GM12892 (cell line): ENCODE measurements at regions not wholly inside any gene's neighbourhood (a gene's known extent, or its start where the extent isn't known, plus 50 kb on each side); places are given as distances from the start of the nearest gene placed in this dataset.
"Not testable (repeated sequence)": the region's sequence is repeated elsewhere in the genome, so short reads cannot be mapped to it uniquely, and the experiment has no call there.

Experiments used
- DNase-seq: peaks from one replicate; pipeline ENCODE4 v3.0.0; 2011; ENCODE audit not compliant: insufficient read length
- FAIRE-seq: peaks from 2 replicates; lab custom pipeline; 2011; peaks lifted over from hg19 to GRCh38; lab: Jason Lieb, UNC
- POLR2A ChIP-seq: IDR thresholded peaks from 2 replicates; pipeline ENCODE4 v1.6.1; 2011; ENCODE audit warnings: low read depth, low read length, control low read depth
- POLR2AphosphoS5 ChIP-seq: IDR thresholded peaks from 2 replicates; pipeline ENCODE4 v1.6.1; 2011; ENCODE audit warnings: low read depth, low read length, control low read depth
- TAF1 ChIP-seq: IDR thresholded peaks from 2 replicates; pipeline ENCODE4 v1.6.1; 2011; ENCODE audit warnings: low read depth, mild to moderate bottlenecking, control low read depth, low read length, borderline replicate concordance

- FAIRE-seq, result no peak
Observed at GRCh38 chr2:3037196-3038194, 340.1 kb downstream of the EIPR1 start.

GRCh38 chr2:3036432-3037125, 341.0 kb downstream of the EIPR1 start:
- no peak for FAIRE-seq
- TF ChIP-seq TAF1, result no peak
- no peak for TF ChIP-seq POLR2AphosphoS5
- no peak for TF ChIP-seq POLR2A
- no peak for DNase-seq

More at GRCh38 chr2:3037196-3038194, 340.1 kb downstream of the EIPR1 start:
- no peak for DNase-seq
- TF ChIP-seq POLR2A, result no peak
- TF ChIP-seq TAF1, result no peak
- TF ChIP-seq POLR2AphosphoS5, result no peak

GRCh38 chr2:3035385-3036050, 342.1 kb downstream of the EIPR1 start:
- DNase-seq, result no peak
- FAIRE-seq, result no peak
- no peak for TF ChIP-seq POLR2A
- TF ChIP-seq POLR2AphosphoS5, result no peak
- TF ChIP-seq TAF1, result no peak

GRCh38 chr2:3034856-3035255, 342.8 kb downstream of the EIPR1 start:
- no peak for TF ChIP-seq POLR2AphosphoS5
- TF ChIP-seq TAF1, result no peak
- no peak for TF ChIP-seq POLR2A
- DNase-seq, result no peak
- no peak for FAIRE-seq

- FAIRE-seq (no peak), DNase-seq (no peak)
- TF ChIP-seq POLR2A, result no peak
- no peak for TF ChIP-seq POLR2AphosphoS5
- no peak for TF ChIP-seq TAF1
Observed at GRCh38 chr2:3034396-3034795, 343.2 kb downstream of the EIPR1 start.

DNA sequence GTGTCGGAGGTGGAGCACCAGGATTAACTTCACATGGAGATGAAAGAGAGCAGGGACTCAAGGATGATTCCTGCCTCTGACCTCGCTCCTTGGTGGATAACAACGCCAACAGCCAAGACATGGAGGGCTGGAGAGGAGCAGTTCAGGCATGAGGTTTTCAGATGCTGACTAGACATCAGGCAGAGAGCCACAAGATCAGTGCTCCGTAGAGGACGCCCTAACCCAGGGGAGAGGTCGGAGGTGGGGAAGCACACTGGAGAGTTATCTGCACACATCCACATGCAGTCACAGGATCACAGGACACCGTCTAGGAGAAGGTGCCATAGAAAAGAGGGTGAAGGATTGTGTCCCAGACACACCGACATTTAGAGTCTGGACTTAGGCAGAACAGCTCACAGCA, 344.3 kb downstream of the EIPR1 start:
- TF ChIP-seq POLR2AphosphoS5 (no peak), TAF1 (no peak), POLR2A (no peak)
- DNase-seq (no peak), FAIRE-seq (no peak)

GRCh38 chr2:3030791-3031190, 346.8 kb downstream of the EIPR1 start:
- DNase-seq, FAIRE-seq: not testable (repeated sequence)

GRCh38 chr2:3025984-3026383, 351.6 kb downstream of the EIPR1 start:
- no peak for DNase-seq
- FAIRE-seq, result no peak
- TF ChIP-seq POLR2AphosphoS5 (no peak), POLR2A (no peak), TAF1 (no peak)

DNA sequence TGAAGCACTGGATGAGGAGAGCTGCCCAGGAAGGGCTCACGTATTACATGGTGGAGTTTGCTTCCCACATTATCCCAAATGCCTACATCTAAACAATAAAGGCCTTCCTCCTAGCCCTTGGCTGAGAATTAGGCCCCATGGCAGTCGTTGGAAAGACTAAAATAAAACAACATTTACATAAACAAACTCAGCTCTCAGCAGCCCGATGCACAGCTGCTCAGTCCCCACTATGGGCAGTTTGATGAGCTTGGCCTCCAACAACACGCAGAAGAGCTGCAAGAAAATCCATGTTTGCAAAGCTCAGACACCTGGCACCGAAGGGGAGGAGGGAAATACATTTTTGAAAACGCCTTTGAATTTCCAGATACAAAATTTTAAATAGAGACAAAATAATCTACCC, 352.4 kb downstream of the EIPR1 start:
- no peak for DNase-seq
- no peak for FAIRE-seq
- TF ChIP-seq TAF1 (no peak), POLR2AphosphoS5 (no peak), POLR2A (no peak)

DNA sequence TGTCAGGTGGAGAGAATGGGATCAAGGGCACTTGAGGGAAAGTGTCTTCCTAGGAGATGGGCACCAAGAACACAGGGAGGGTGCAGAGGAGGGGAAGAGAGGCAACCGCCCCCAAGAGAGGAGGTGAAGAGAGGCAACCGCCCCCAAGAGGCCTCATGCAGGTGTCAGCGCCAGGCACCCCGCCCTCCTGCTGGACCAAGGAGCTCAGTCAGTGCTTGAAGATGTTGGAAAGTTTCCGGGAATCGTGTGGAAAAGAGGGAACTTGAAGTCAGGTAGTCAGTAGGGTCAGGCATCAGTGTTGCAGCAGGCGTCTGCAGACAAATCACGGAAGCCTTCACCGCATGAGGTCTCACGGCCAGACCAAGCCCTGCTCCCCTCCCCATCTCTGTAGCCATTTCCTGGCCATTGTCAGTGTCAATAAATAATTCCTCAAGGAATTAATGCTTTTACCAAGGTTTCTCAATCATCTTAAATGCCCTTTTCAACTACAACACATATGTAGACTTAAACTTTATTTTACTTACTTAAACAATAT, 353.1 kb downstream of the EIPR1 start:
- DNase-seq, result no peak
- FAIRE-seq, result no peak
- TF ChIP-seq POLR2AphosphoS5 (no peak), POLR2A (no peak), TAF1 (no peak)

- no peak for TF ChIP-seq POLR2AphosphoS5
- no peak for TF ChIP-seq POLR2A
- no peak for TF ChIP-seq TAF1
- FAIRE-seq (no peak), DNase-seq (no peak)
Observed at GRCh38 chr2:3023531-3023930, 354.1 kb downstream of the EIPR1 start.

GRCh38 chr2:3022841-3023372, 354.7 kb downstream of the EIPR1 start:
- FAIRE-seq (no peak), DNase-seq (no peak)
- TF ChIP-seq POLR2AphosphoS5 (no peak), POLR2A (no peak)
